GM23248 (cell line): ENCODE measurements at regions not wholly inside any gene's neighbourhood (a gene's known extent, or its start where the extent isn't known, plus 50 kb on each side); places are given as distances from the start of the nearest gene placed in this dataset.

ENCODE experiments used
- DNase-seq: peaks from one replicate; pipeline ENCODE4 v3.0.0-alpha.2; 2015
- H2AFZ ChIP-seq: fragments of 200-600 bp; sonication (generic); 2 replicates; pipeline ENCODE4 v1.6.1; 2016; ENCODE audit warnings: antibody characterized with exemption
- H3F3A ChIP-seq: fragments of 200-600 bp; sonication (generic); 2 replicates; pipeline ENCODE4 v1.6.1; 2016; ENCODE audit warnings: mild to moderate bottlenecking, antibody characterized with exemption, mixed run types; ENCODE audit not compliant: insufficient read depth
- H3K27ac ChIP-seq: fragments of 200-600 bp; sonication (generic); 2 replicates; pipeline ENCODE4 v1.5.1; 2016; ENCODE audit warnings: mild to moderate bottlenecking
- H3K27me3 ChIP-seq: fragments of 200-600 bp; sonication (generic); replicated peaks from 2 replicates; pipeline ENCODE4 v1.6.1; 2016; ENCODE audit warnings: mild to moderate bottlenecking; ENCODE audit not compliant: insufficient read depth
- H3K36me3 ChIP-seq: fragments of 200-600 bp; sonication (generic); 2 replicates; pipeline ENCODE4 v1.6.1; 2016; ENCODE audit warnings: low read depth, mild to moderate bottlenecking
- H3K4me1 ChIP-seq: fragments of 200-600 bp; sonication (generic); 2 replicates; pipeline ENCODE4 v1.6.1; 2016; ENCODE audit warnings: mild to moderate bottlenecking; ENCODE audit not compliant: insufficient read depth
- H3K4me2 ChIP-seq: fragments of 200-600 bp; sonication (generic); one replicate; pipeline ENCODE4 v1.6.1; 2016; ENCODE audit warnings: mild to moderate bottlenecking; ENCODE audit not compliant: unreplicated experiment
- H3K4me3 ChIP-seq: fragments of 200-600 bp; sonication (generic); 2 replicates; pipeline ENCODE4 v1.5.1; 2016; ENCODE audit warnings: mild to moderate bottlenecking
- H3K79me2 ChIP-seq: fragments of 200-600 bp; sonication (generic); 2 replicates; pipeline ENCODE4 v1.6.1; 2016; ENCODE audit warnings: mild to moderate bottlenecking; ENCODE audit not compliant: insufficient read depth
- H3K9ac ChIP-seq: fragments of 200-600 bp; sonication (generic); 2 replicates; pipeline ENCODE4 v1.6.1; 2016; ENCODE audit warnings: mild to moderate bottlenecking
- H3K9me2 ChIP-seq: fragments of 200-600 bp; sonication (generic); 2 replicates; pipeline ENCODE4 v1.6.1; 2016; ENCODE audit warnings: mixed run types, mild to moderate bottlenecking, moderate library complexity; ENCODE audit not compliant: insufficient read depth
- H3K9me3 ChIP-seq: fragments of 200-600 bp; sonication (generic); one replicate; pipeline ENCODE4 v1.6.1; 2017; ENCODE audit warnings: low read depth
- H4K20me1 ChIP-seq: fragments of 200-600 bp; sonication (generic); 2 replicates; pipeline ENCODE4 v1.6.0; 2016; ENCODE audit not compliant: insufficient read depth
- EZH2 ChIP-seq: fragments of 200-600 bp; sonication (generic); IDR thresholded peaks from 2 replicates; pipeline ENCODE4 v1.6.1; 2018; ENCODE audit warnings: antibody characterized with exemption, mild to moderate bottlenecking; ENCODE audit not compliant: insufficient read depth, poor library complexity, severe bottlenecking
- EZH2phosphoT487 ChIP-seq: fragments of 200-600 bp; sonication (generic); IDR thresholded peaks from 2 replicates; pipeline ENCODE4 v1.6.1; 2018; ENCODE audit warnings: antibody characterized with exemption, moderate library complexity, mild to moderate bottlenecking, low read depth; ENCODE audit not compliant: insufficient read depth
- WGBS, 2 experiments: methylation state at CpG; one replicate each; pipeline ENCODE4 v1.1.6; 2015 to 2017; ENCODE audit warnings: low lambda C conversion rate in 2 of 2, low coverage in 1 of 2; ENCODE audit errors: missing lambda C conversion rate in 2 of 2; 5-methylcytosine and 5-hydroxymethylcytosine counted together
- in situ Hi-C: fragments of 300-500 bp; cut with MboI; formaldehyde crosslinking; loops from 2 replicates; pipeline ENCODE4 v1.15.0; 2020

DNA sequence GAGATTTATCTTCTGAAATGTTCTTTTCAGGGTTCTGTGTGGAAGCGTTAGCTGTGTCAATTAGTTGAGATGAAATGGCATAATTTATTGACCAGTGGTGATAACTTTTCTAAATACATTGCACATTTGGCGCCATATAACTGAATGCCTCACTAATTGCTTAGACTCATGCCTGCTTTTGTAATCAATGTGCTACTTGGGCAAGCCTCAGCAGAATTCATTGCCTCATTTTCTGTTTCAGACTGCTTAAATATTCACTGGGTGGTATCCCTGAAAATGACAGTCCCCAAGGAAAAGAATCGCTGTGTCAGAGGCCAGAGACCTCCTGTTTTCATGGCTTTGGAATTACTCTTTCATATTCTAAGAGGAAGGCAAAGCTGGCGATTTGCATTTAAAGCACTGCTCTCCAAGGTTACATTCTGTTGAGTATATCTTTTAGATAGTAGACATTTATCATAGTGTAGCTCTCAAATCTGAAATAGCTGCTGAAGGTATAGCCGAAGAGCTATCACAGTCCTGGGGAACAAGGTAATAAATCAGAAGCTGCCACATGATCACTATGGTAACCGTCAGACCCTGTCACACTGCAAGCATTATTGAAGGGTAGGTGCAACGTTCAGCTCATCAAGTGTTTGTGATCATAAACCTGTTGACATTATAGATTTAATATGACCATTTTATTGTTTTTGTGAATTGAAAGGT lies 297.3 kb upstream of the E2F7 start:
- Histone ChIP-seq H3K9ac (no peak overlapping the region), H3K27me3 (no peaks in the 10 kb centered on the region), H3K4me1 (no peaks in the 10 kb centered on the region), H4K20me1 (no peaks in the 10 kb centered on the region), H3K79me2 (no peaks in the 10 kb centered on the region), H3K9me2 (no peaks in the 10 kb centered on the region), H3K9me3 (no peaks in the 10 kb centered on the region), H3K27ac (no peak overlapping the region), H3K4me2 (no peak overlapping the region), H3F3A (no peaks in the 10 kb centered on the region), H2AFZ (no peak overlapping the region), H3K4me3 (no peak overlapping the region), H3K36me3 (no peaks in the 10 kb centered on the region)
- no peak for TF ChIP-seq EZH2phosphoT487
- no peak for TF ChIP-seq EZH2
- no peak for DNase-seq
- in situ Hi-C loops, result no loop called here
- WGBS, 2 experiments, result 75 to 81% methylated on average over 7 of the region's 7 CpGs

DNA sequence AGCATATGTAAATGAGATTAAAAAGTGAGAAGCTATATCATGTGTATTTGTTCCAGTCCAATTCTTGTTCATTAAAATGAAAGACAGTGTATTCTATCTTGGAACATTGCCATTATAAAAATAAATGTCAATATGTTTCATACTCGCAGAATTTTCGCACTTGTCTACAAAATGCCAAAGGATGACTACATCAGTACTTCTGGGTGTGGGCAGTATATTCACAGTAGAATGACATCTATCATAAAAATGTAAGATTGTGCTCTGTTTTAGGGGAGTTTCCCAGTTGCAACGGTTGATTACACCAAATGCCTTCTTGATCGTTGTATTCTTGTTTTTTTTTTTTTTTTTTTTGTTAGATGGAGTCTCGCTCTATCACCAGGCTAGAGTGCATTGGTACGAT lies 292.3 kb upstream of the E2F7 start:
- Histone ChIP-seq H3K27me3 (no peaks in the 10 kb centered on the region), H3K4me3 (no peak overlapping the region), H3K27ac (no peak overlapping the region), H3K9me3 (no peaks in the 10 kb centered on the region), H3K9me2 (no peaks in the 10 kb centered on the region), H3F3A (peaks cover 16% of the 10 kb centered on the region; the same call in 1 of the 2 replicates), H2AFZ (no peak overlapping the region), H3K36me3 (no peaks in the 10 kb centered on the region), H4K20me1 (no peaks in the 10 kb centered on the region), H3K9ac (no peak overlapping the region), H3K4me2 (no peak overlapping the region), H3K79me2 (no peaks in the 10 kb centered on the region), H3K4me1 (peaks cover 18% of the 10 kb centered on the region)
- in situ Hi-C loops, result no loop called here
- 78 to 80% methylated on average over 5 to 6 of the region's 6 CpGs for WGBS, 2 experiments
- DNase-seq, result no peak
- TF ChIP-seq EZH2phosphoT487, result no peak
- no peak for TF ChIP-seq EZH2

DNA sequence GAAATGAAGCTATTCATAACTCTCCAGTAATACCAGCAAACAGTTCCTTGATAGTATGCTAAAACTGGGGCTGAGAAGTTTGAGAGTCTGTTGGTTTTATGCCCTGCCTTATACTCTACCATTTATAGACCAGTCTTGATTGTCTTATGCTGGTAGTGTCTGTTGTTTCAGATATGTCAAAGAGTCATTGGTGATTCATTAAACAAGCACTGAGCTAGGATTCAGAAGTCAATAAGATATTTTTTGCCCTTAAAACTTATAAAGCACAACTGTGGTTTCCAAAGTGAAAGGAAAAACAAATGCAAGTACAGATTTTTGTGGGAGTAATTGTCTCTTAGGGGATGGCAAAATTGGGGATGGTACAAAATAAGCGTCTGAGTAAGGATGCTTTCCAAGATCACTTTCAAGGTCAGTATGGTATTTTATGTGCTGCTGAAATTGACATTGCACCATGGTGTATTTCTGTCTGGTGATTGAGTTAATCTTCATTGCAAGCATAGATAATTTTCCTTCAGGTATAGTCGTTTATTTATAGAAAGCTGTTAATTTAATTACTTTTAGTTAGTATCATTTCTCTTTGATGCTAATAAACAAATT lies 289.5 kb upstream of the E2F7 start:
- peak; percentile 38 for DNase-seq
- Histone ChIP-seq H3K9me3 (no peaks in the 10 kb centered on the region), H3K79me2 (no peaks in the 10 kb centered on the region), H3K4me1 (peaks cover 20% of the 10 kb centered on the region), H3F3A (peaks cover 16% of the 10 kb centered on the region; the same call in 1 of the 2 replicates), H3K27ac (no peak overlapping the region), H3K9ac (no peak overlapping the region), H2AFZ (no peak overlapping the region), H3K9me2 (no peaks in the 10 kb centered on the region), H3K4me2 (peak overlapping the region; percentile 39), H3K27me3 (no peaks in the 10 kb centered on the region), H4K20me1 (no peaks in the 10 kb centered on the region), H3K36me3 (no peaks in the 10 kb centered on the region), H3K4me3 (peak overlapping the region; percentile 8; the same call in 1 of the 2 replicates)
- in situ Hi-C loops, result no loop called here
- no peak for TF ChIP-seq EZH2
- no peak for TF ChIP-seq EZH2phosphoT487
- WGBS, 2 experiments, result 47 to 50% methylated on average over 2 of the region's 2 CpGs

DNA sequence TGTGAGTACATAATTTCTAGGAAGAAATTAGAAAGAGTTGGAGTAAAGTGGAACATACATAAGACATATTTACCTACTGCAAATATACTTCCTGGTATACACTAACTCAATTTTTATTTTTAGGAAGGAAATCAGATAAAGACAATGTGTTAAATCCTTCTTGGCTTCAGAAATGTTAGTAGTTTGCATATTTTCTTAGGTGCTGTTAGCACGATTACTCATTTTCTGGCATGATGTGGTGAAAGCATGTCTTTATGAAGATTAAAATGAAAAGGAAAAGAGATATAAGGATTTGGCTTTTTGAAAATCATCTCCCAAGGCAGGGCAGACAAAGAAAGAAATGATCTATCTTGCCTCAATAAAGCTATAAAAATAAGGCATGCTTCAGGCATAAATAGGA lies 287.6 kb upstream of the E2F7 start:
- Histone ChIP-seq H3K9ac (no peak overlapping the region), H3K4me2 (peak overlapping the region; percentile 35), H3K9me3 (no peaks in the 10 kb centered on the region), H3K4me3 (no peak overlapping the region), H3K36me3 (no peaks in the 10 kb centered on the region), H3K79me2 (no peaks in the 10 kb centered on the region), H4K20me1 (no peaks in the 10 kb centered on the region), H2AFZ (no peak overlapping the region), H3F3A (peaks cover 16% of the 10 kb centered on the region; the same call in 1 of the 2 replicates), H3K4me1 (peaks cover 20% of the 10 kb centered on the region), H3K27me3 (no peaks in the 10 kb centered on the region), H3K9me2 (no peaks in the 10 kb centered on the region), H3K27ac (no peak overlapping the region)
- peak; percentile 48 for DNase-seq
- in situ Hi-C loops, result no loop called here
- 0 to 6% methylated on average over 1 of the region's 1 CpG for WGBS, 2 experiments
- TF ChIP-seq EZH2phosphoT487 (no peak), EZH2 (no peak)
